HG03378 (cell line): ENCODE measurements at regions not wholly inside any gene's neighbourhood (a gene's known extent, or its start where the extent isn't known, plus 50 kb on each side); places are given as distances from the start of the nearest gene placed in this dataset.
"Not testable (repeated sequence)": the region's sequence is repeated elsewhere in the genome, so short reads cannot be mapped to it uniquely, and the experiment has no call there.

ENCODE experiments used
- ATAC-seq: cut with Tn5 transposase; IDR thresholded peaks from one replicate; pipeline ENCODE4 v1.9.1; 2021; ENCODE audit warnings: mild to moderate bottlenecking, moderate library complexity; ENCODE audit not compliant: unreplicated experiment

- no peak for ATAC-seq
These were observed 372.8 kb upstream of the PKN2 start for GRCh38 chr1:88311265-88311664.

GRCh38 chr1:88311907-88312306, 372.2 kb upstream of the PKN2 start:
- ATAC-seq, result no peak

GRCh38 chr1:88317396-88317795, 366.7 kb upstream of the PKN2 start:
- no peak for ATAC-seq

- no peak for ATAC-seq
These were observed 365.3 kb upstream of the PKN2 start for GRCh38 chr1:88318740-88319139.

- no peak for ATAC-seq
These were observed 363.8 kb upstream of the PKN2 start for GRCh38 chr1:88320291-88320690.

DNA sequence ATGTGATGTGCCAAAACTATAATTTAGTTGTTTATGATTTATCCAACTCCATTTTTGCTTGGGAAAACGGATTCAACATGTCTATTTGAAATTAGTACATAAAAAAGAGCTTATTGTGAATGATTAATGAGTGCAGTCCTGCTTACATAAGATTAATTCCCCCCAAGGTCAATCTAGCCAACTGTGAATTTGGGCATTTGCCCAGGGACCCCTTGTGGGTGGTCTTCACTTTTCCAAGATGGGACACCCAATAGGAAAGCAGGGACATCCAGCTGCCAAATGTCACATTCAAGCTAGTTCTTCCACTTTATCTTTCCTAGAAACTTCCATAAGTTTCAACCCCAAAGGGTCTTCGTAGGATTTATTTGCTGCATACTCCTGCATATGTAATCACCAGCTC, 362.4 kb upstream of the PKN2 start:
- ATAC-seq, result no peak

DNA sequence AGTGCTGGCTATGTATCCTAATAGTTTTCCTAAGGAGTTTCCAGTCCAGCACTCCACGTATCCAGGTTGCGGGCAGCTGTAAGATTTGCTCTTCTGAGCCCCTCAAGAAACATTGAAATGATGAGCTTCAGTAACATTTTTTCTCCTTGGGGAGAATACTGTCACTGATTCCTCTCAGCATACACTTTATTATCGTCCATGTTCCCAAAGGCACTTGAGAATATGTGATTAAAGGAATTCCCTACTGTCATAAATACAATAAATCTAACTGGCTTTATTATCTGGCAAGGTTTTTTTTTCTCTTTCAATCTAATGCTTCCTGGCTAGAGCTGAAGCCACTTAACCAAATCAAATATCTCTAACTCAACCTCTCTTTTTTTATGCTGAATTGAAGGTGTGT, 359.2 kb upstream of the PKN2 start:
- no peak for ATAC-seq

DNA sequence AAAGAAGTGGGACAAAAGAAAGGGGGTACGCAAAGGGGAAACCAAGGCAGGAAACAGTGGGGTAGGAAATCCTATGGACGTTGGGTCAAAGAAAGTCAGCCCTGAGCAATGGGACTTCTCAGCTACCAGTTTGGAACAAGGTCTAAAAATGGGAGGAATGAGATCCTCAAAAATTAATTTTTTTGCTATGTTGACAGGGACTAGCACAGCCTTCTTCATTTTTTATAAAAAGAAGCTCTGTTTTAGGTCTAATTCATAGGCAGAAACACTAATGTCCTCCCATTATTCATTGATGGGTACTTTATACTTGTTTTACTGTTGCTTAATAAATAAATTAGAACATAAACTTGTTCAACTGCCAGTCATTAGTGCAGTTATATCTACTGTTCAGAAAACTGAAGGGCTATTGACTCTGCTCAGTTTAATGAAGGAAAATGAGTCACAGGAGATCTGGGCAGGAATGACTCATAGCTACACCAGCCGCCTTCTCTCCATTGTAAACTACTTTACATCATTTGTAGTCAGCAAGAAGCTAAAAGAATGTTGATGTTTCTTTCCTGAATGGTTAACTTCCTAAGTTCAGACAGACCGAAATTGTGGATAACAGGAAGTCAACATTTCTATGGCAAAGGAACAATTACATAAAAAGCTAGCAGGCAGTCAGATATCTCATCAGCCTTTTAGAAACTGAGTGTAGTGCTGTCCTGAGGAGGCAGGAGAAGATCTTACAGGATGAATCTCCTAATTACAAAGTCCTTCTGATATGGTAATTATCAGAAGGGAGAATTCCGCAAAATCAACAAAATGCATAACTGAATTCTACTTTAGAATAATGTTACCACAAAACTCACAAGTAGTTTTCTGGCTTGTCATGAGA, 356.4 kb upstream of the PKN2 start:
- no peak for ATAC-seq

DNA sequence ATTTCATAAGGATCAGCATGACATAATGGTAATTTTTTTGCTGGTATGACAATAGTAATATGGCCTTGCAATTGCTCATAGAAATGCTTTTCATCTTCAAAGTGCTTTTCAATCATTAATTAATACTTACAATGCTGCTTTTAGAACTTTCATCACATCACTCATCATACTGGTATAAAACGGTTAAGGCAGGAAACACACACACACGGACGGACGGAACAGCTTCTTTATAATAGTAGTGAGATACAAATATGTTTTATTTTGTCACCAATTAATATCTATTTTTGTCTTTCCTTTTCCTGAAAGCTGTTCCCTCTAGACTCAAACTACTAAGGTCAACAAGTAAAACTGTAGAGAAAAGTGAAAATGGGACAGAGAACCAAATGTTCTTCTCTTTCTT, 353.9 kb upstream of the PKN2 start:
- no peak for ATAC-seq

DNA sequence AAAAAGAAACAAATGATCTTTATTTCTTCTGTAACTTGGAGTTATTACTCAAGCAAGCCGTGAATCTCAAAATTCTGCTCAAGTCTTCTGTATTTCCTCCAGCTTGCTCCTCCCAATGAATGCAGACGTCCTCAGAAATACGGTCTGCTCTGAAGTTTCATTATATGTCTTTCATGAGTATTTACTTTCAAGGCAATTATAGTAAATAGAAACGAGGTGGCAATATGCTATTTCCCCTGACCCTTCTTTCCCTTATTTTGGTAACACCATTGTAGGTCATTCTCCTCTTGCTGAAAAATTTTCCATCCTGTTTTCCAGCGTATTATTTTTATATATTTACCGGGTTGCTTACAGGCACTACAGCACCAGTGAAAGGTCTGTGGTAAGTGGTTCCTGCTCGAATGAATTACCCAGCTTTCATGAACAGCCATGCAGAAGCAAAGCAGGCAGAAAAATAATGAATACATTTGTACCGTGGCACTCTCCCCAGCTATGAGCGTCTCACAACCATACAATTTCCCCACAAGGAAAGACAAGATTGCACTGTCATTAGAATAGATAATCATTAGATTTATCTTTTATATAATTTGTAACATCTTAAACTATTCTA, 350.9 kb upstream of the PKN2 start:
- ATAC-seq, result no peak

DNA sequence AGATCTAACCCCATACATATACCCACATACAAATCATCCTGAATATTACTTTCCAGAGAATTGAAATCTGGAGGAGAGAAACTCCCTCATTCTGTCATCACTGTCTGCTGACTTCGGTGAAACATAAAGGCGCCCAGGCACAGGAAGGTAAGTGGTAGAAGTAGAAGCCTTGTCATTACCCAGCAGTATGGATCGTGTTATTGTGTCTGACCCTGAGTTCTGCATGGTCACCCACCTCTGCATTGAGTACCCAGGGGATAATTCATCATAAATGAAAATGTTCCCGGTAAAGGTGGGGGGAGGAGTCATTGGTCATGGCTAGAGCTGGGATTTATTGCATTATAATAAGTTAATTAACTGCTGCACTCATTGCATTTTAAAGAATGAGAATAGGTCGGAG, 342.6 kb upstream of the PKN2 start:
- ATAC-seq, result no peak

DNA sequence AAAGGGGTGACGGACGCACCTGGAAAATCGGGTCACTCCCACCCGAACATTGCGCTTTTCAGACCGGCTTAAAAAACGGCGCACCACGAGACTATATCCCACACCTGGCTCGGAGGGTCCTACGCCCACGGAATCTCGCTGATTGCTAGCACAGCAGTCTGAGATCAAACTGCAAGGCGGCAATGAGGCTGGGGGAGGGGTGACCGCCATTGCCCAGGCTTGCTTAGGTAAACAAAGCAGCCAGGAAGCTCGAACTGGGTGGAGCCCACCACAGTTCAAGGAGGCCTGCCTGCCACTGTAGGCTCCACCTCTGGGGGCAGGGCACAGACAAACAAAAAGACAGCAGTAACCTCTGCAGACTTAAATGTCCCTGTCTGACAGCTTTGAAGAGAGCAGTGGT, 342.0 kb upstream of the PKN2 start:
- ATAC-seq, result not testable (repeated sequence)

- ATAC-seq, result no peak
These were observed 333.4 kb upstream of the PKN2 start for GRCh38 chr1:88350648-88351047.

DNA sequence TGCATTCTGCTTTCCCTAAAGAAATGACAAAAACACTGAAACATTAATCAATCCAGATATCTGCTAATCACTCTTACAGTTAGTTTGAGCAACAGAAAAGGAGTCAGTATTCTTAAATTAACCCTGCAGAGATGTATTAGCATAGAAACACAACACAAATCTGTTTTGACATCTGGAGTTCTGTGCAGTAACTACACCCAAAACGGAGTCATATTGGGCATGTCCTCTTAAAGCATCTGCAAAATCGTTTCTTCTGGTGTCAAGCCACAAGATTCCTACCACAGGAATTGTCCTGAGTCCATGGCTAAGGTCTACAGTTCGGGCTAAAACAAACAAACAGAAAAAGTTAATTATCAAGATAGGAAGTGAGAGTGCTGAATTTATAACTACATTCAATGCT, 332.1 kb upstream of the PKN2 start:
- no peak for ATAC-seq

- ATAC-seq, result no peak
These were observed 329.8 kb upstream of the PKN2 start for GRCh38 chr1:88354256-88354655.

DNA sequence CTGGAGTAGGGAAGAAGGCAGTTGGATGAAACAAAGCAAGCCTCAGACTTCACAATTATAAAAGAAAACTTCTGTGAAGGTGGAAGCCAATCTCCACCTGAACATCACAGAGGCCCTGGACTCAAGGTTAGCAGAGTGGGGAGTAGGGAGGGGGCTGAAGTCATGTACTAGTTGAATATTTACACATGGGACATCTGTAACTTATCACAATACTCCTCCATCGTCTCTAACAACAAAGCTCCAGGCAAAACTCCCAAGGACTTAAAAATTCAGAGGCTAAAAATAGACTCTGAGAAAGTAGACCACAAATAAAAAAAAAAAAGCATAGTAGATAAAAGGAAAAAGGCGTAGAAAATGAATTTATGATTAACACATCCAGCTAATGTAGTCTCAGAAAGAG, 326.3 kb upstream of the PKN2 start:
- ATAC-seq, result no peak

GRCh38 chr1:88371436-88372023, 312.5 kb upstream of the PKN2 start:
- ATAC-seq, result no peak

DNA sequence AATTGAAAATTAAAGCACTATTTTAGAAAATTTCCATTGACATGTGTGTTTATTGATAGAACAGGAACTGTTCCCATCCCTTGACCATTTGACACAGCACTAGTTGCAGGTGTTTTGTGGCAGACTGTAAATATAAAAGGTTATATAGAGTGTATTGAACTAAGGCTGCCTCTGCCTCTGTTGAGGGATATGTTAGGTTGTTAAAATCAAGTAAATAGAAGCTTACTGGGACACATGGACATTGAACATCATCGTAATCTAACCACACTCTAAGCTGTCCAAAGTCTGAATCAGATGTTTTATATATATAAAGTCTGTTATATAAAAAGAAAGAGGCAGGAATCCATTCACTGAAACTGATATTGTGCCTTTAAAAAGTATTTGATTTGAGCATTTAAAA, 308.1 kb upstream of the PKN2 start:
- ATAC-seq, result no peak

DNA sequence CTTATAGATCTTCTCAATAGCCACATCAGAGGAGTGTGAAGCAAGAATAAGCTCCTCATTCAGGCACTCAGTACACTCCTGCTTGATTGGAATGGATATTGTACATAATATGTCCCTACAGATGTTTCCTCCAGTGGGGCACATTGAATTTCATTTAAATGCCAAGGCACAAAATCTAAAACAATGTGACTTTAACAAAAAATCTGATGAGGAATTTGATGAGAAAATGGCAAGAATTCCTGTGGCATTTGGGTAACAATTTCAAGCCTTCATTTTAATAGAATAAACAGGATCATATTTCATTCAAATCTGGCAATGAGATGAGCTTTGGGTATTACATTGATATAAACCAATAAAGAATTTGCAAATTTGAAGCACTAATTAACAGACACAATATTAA, 307.7 kb upstream of the PKN2 start:
- ATAC-seq, result no peak

DNA sequence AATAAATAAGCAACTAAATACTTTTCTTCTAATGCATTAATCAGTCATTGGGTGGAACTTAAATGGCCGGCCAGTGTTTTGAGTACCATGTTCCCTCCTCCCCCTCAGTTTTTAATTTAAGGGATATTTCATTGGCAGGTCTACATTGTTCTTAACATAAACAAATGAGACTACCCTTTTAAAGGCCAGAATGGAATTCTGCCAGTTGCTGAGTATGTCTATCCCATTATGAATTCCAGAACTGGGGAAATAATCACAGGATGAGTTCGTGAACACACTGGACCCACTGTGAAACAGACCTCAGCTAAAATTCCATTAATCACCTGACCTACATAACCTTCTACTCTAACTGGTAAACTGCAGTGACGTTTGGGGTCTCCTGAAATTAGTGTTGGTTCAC, 305.5 kb upstream of the PKN2 start:
- ATAC-seq, result no peak

- ATAC-seq, result no peak
These were observed 289.1 kb upstream of the PKN2 start for GRCh38 chr1:88394958-88395357.

GRCh38 chr1:88398338-88398737, 285.7 kb upstream of the PKN2 start:
- no peak for ATAC-seq
